T-helper 1 cell treated with Interleukin-12 subunit alpha and Interleukin-12 subunit beta and Interleukin-4 antibody, amounts not matched to agents 30 μg/mL and 1 μg/mL, for 36 hours (primary cell): ENCODE measurements at regions not wholly inside any gene's neighbourhood (a gene's known extent, or its start where the extent isn't known, plus 50 kb on each side); places are given as distances from the start of the nearest gene placed in this dataset.
"Not testable (repeated sequence)": the region's sequence is repeated elsewhere in the genome, so short reads cannot be mapped to it uniquely, and the experiment has no call there.

Experiments
- H3K27ac Mint-ChIP-seq: one replicate; pipeline ENCODE4 v1.8.0; 2021; ENCODE audit warnings: mild to moderate bottlenecking, mixed read lengths
- H3K27me3 Mint-ChIP-seq: one replicate; pipeline ENCODE4 v1.8.0; 2021; ENCODE audit warnings: low read depth, mixed read lengths
- H3K36me3 Mint-ChIP-seq: one replicate; pipeline ENCODE4 v1.8.0; 2021; ENCODE audit warnings: low read depth, mixed read lengths
- H3K4me1 Mint-ChIP-seq: one replicate; pipeline ENCODE4 v1.8.0; 2021; ENCODE audit warnings: low read depth, mixed read lengths
- H3K4me3 Mint-ChIP-seq: one replicate; pipeline ENCODE4 v1.8.0; 2021; ENCODE audit warnings: mild to moderate bottlenecking, moderate library complexity, mixed read lengths
- H3K9me3 Mint-ChIP-seq: one replicate; pipeline ENCODE4 v1.8.0; 2021; ENCODE audit warnings: mixed read lengths

GRCh38 chr1:98172022-98172421 is 251.2 kb upstream of the DPYD start:
- Mint-ChIP-seq H3K4me1 (no peaks in the 10 kb centered on the region), H3K36me3 (no peaks in the 10 kb centered on the region), H3K27ac (no peak overlapping the region), H3K4me3 (no peak overlapping the region), H3K27me3 (peaks cover 9% of the 10 kb centered on the region), H3K9me3 (no peaks in the 10 kb centered on the region)

- H3K27ac Mint-ChIP-seq, result no peak overlapping the region
- H3K27me3 Mint-ChIP-seq, result peaks cover 8% of the 10 kb centered on the region
- H3K4me3 Mint-ChIP-seq, result no peak overlapping the region
- peaks cover 4% of the 10 kb centered on the region for H3K9me3 Mint-ChIP-seq
- no peaks in the 10 kb centered on the region for H3K36me3 Mint-ChIP-seq
- no peaks in the 10 kb centered on the region for H3K4me1 Mint-ChIP-seq
Observed at GRCh38 chr1:98164509-98164908, 243.7 kb upstream of the DPYD start.

- no peak overlapping the region for H3K27ac Mint-ChIP-seq
- H3K4me3 Mint-ChIP-seq, result no peak overlapping the region
- no peaks in the 10 kb centered on the region for H3K27me3 Mint-ChIP-seq
- H3K9me3 Mint-ChIP-seq, result peaks cover 4% of the 10 kb centered on the region
- H3K36me3 Mint-ChIP-seq, result no peaks in the 10 kb centered on the region
- no peaks in the 10 kb centered on the region for H3K4me1 Mint-ChIP-seq
Observed at GRCh38 chr1:98157524-98158313, 236.9 kb upstream of the DPYD start.

GRCh38 chr1:98147280-98147679 is 226.4 kb upstream of the DPYD start:
- no peaks in the 10 kb centered on the region for H3K27me3 Mint-ChIP-seq
- peaks cover 5% of the 10 kb centered on the region for H3K9me3 Mint-ChIP-seq
- H3K27ac Mint-ChIP-seq, result no peak overlapping the region
- no peak overlapping the region for H3K4me3 Mint-ChIP-seq
- H3K4me1 Mint-ChIP-seq, result no peaks in the 10 kb centered on the region
- H3K36me3 Mint-ChIP-seq, result no peaks in the 10 kb centered on the region

- Mint-ChIP-seq H3K36me3 (no peaks in the 10 kb centered on the region), H3K9me3 (peaks cover 5% of the 10 kb centered on the region), H3K27ac (no peak overlapping the region), H3K4me3 (no peak overlapping the region), H3K4me1 (no peaks in the 10 kb centered on the region), H3K27me3 (no peaks in the 10 kb centered on the region)
Observed at GRCh38 chr1:98145655-98146054, 224.8 kb upstream of the DPYD start.

GRCh38 chr1:98143403-98143802 is 222.6 kb upstream of the DPYD start:
- H3K36me3 Mint-ChIP-seq, result no peaks in the 10 kb centered on the region
- H3K27ac Mint-ChIP-seq, result no peak overlapping the region
- no peak overlapping the region for H3K4me3 Mint-ChIP-seq
- no peaks in the 10 kb centered on the region for H3K4me1 Mint-ChIP-seq
- H3K27me3 Mint-ChIP-seq, result no peaks in the 10 kb centered on the region
- peaks cover 5% of the 10 kb centered on the region for H3K9me3 Mint-ChIP-seq

GRCh38 chr1:98133131-98133530 is 212.3 kb upstream of the DPYD start:
- H3K9me3 Mint-ChIP-seq, result no peaks in the 10 kb centered on the region
- no peaks in the 10 kb centered on the region for H3K36me3 Mint-ChIP-seq
- no peaks in the 10 kb centered on the region for H3K4me1 Mint-ChIP-seq
- no peak overlapping the region for H3K27ac Mint-ChIP-seq
- H3K4me3 Mint-ChIP-seq, result no peak overlapping the region
- H3K27me3 Mint-ChIP-seq, result no peaks in the 10 kb centered on the region

- Mint-ChIP-seq H3K27ac (no peak overlapping the region), H3K9me3 (no peaks in the 10 kb centered on the region), H3K4me3 (no peak overlapping the region), H3K4me1 (no peaks in the 10 kb centered on the region), H3K27me3 (no peaks in the 10 kb centered on the region), H3K36me3 (no peaks in the 10 kb centered on the region)
Observed at GRCh38 chr1:98130408-98130807, 209.6 kb upstream of the DPYD start.

GRCh38 chr1:98129491-98129890 is 208.7 kb upstream of the DPYD start:
- H3K27ac Mint-ChIP-seq, result no peak overlapping the region
- H3K4me3 Mint-ChIP-seq, result no peak overlapping the region
- H3K9me3 Mint-ChIP-seq, result no peaks in the 10 kb centered on the region
- no peaks in the 10 kb centered on the region for H3K36me3 Mint-ChIP-seq
- H3K27me3 Mint-ChIP-seq, result no peaks in the 10 kb centered on the region
- H3K4me1 Mint-ChIP-seq, result no peaks in the 10 kb centered on the region

- Mint-ChIP-seq H3K27me3 (no peaks in the 10 kb centered on the region), H3K27ac (no peak overlapping the region), H3K9me3 (no peaks in the 10 kb centered on the region), H3K4me1 (no peaks in the 10 kb centered on the region), H3K36me3 (no peaks in the 10 kb centered on the region), H3K4me3 (no peak overlapping the region)
Observed at GRCh38 chr1:98126740-98127139, 205.9 kb upstream of the DPYD start.

- no peaks in the 10 kb centered on the region for H3K36me3 Mint-ChIP-seq
Observed at GRCh38 chr1:98121646-98122045, 200.8 kb upstream of the DPYD start.

GRCh38 chr1:98119796-98120195 is 199.0 kb upstream of the DPYD start:
- no peaks in the 10 kb centered on the region for H3K9me3 Mint-ChIP-seq
- no peaks in the 10 kb centered on the region for H3K4me1 Mint-ChIP-seq
- H3K27me3 Mint-ChIP-seq, result no peaks in the 10 kb centered on the region
- no peak overlapping the region for H3K4me3 Mint-ChIP-seq
- H3K36me3 Mint-ChIP-seq, result no peaks in the 10 kb centered on the region
- no peak overlapping the region for H3K27ac Mint-ChIP-seq

More at GRCh38 chr1:98121646-98122045, 200.8 kb upstream of the DPYD start:
- H3K4me3 Mint-ChIP-seq, result no peak overlapping the region
- H3K9me3 Mint-ChIP-seq, result no peaks in the 10 kb centered on the region
- H3K27ac Mint-ChIP-seq, result no peak overlapping the region
- no peaks in the 10 kb centered on the region for H3K4me1 Mint-ChIP-seq
- H3K27me3 Mint-ChIP-seq, result no peaks in the 10 kb centered on the region

- H3K36me3 Mint-ChIP-seq, result no peaks in the 10 kb centered on the region
- no peaks in the 10 kb centered on the region for H3K27me3 Mint-ChIP-seq
- no peak overlapping the region for H3K27ac Mint-ChIP-seq
- no peaks in the 10 kb centered on the region for H3K4me1 Mint-ChIP-seq
- no peak overlapping the region for H3K4me3 Mint-ChIP-seq
- H3K9me3 Mint-ChIP-seq, result no peaks in the 10 kb centered on the region
Observed at GRCh38 chr1:98113811-98114210, 193.0 kb upstream of the DPYD start.

GRCh38 chr1:98112626-98113025 is 191.8 kb upstream of the DPYD start:
- H3K9me3 Mint-ChIP-seq, result peaks cover 9% of the 10 kb centered on the region
- H3K27ac Mint-ChIP-seq, result no peak overlapping the region
- H3K4me3 Mint-ChIP-seq, result no peak overlapping the region
- H3K4me1 Mint-ChIP-seq, result no peaks in the 10 kb centered on the region
- H3K27me3 Mint-ChIP-seq, result no peaks in the 10 kb centered on the region
- H3K36me3 Mint-ChIP-seq, result no peaks in the 10 kb centered on the region

- Mint-ChIP-seq H3K36me3 (no peaks in the 10 kb centered on the region), H3K9me3 (peaks cover 21% of the 10 kb centered on the region), H3K27ac (no peak overlapping the region), H3K27me3 (no peaks in the 10 kb centered on the region), H3K4me3 (no peak overlapping the region), H3K4me1 (no peaks in the 10 kb centered on the region)
Observed at GRCh38 chr1:98110674-98111073, 189.8 kb upstream of the DPYD start.

- not testable (repeated sequence) for H3K27me3 Mint-ChIP-seq, H3K36me3 Mint-ChIP-seq, H3K27ac Mint-ChIP-seq, H3K4me1 Mint-ChIP-seq, H3K4me3 Mint-ChIP-seq
- H3K9me3 Mint-ChIP-seq, result peaks cover 21% of the 10 kb centered on the region
Observed at GRCh38 chr1:98108378-98108777, 187.5 kb upstream of the DPYD start.
